DMS153 treated with DMSO at 0.1 percent for 48 hours (cell line): ENCODE measurements at regions not wholly inside any gene's neighbourhood (a gene's known extent, or its start where the extent isn't known, plus 50 kb on each side); places are given as distances from the start of the nearest gene placed in this dataset.

Experiments
- DNase-seq: peaks from one replicate; lab custom pipeline; 2025; ENCODE audit not compliant: unreplicated experiment; lab: John Stamatoyannopoulos, UW

- DNase-seq: no peak
Measured at GRCh38 chr6:81484251-81484650, 268.2 kb downstream of the TENT5A start.

- no peak for DNase-seq
Measured at GRCh38 chr6:81480139-81480538, 272.3 kb downstream of the TENT5A start.

DNA sequence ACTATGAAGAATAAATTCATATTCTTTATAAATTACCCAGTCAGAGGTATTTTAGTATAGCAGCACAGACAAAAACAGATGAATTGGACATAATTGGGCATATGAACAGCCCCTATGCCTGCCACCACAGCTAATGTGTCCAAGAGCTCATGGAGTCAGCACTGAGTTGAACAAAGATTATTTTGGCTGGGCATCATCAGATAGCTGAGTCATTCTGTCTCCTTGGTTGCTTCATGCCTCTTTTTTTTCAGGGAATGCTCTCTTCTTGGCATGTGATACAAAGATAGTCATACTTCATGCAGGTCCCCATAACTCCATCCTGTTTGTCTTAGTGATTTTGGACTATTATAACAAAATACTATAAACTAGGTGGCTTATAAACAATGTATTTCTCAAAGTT, 275.6 kb downstream of the TENT5A start:
- no peak for DNase-seq

GRCh38 chr6:81475646-81476045, 276.8 kb downstream of the TENT5A start:
- DNase-seq: no peak

GRCh38 chr6:81465859-81466258, 286.6 kb downstream of the TENT5A start:
- DNase-seq: peak; percentile 30

- no peak for DNase-seq
Measured at GRCh38 chr6:81456416-81456815, 296.1 kb downstream of the TENT5A start.

GRCh38 chr6:81455641-81456040, 296.8 kb downstream of the TENT5A start:
- no peak for DNase-seq

DNA sequence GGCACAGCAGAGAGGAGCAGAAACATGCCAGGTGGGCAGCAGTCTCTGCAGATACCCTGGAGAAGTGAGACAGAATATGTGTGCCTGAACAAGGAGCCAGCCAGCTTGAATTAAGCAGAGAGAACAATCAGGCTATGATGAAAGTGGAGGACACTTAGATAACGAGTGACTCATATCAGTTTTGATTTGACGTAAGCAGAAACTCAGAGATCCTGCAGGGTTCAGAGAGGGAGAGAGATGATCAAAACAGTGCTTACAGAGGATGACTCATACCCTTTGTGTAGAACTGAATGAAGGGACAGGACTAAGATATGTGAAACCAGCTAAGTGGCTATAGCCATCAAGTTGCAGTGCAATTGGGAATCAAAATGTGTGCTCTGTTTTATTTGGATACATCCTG, 300.7 kb downstream of the TENT5A start:
- peak; percentile 87 for DNase-seq

- no peak for DNase-seq
Measured at GRCh38 chr6:81450180-81450579, 302.3 kb downstream of the TENT5A start.

- DNase-seq: no peak
Measured at GRCh38 chr6:81446509-81446908, 306.0 kb downstream of the TENT5A start.

DNA sequence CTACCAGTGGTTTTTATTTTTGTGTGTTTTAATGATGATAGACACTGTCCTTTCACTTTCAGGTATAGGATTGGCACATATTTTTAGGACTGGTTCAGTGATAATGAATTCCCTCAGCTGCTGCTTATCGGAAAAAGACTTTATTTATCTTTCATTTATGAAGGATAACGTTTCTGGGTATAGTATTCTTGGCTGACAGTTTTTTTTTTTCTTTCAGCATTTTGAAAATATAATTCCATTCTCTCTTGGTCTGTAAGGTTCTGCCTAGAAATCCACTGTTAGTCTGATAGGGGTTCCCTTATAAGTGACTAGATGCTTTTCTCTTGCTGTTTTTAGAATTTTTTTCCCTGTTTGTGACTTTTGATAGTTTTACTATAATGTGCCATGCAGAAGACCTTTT, 313.1 kb downstream of the TENT5A start:
- no peak for DNase-seq

GRCh38 chr6:81436990-81437389, 315.5 kb downstream of the TENT5A start:
- no peak for DNase-seq

DNA sequence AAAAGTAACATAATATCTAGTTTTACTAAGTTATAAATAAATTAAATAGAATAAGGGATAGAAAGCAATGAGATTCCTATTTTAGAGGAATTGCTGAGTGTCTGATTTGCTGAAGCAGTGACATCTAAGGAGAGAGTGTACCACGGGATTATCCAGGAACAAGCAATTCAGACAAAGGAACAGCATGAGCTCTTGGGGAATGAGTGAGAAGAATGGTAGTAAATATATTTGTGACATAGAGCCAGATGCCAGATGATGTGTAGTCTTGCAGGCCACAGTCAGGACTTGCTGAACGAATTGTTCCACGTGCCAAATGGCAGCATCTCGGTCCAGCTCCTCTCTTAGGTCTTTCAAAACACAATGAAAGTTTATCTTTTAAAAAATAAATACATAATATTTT, 339.2 kb downstream of the TENT5A start:
- DNase-seq: no peak

- DNase-seq: no peak
Measured at GRCh38 chr6:81401970-81402690, 350.4 kb downstream of the TENT5A start.

GRCh38 chr6:81396916-81397315, 355.6 kb downstream of the TENT5A start:
- no peak for DNase-seq

DNA sequence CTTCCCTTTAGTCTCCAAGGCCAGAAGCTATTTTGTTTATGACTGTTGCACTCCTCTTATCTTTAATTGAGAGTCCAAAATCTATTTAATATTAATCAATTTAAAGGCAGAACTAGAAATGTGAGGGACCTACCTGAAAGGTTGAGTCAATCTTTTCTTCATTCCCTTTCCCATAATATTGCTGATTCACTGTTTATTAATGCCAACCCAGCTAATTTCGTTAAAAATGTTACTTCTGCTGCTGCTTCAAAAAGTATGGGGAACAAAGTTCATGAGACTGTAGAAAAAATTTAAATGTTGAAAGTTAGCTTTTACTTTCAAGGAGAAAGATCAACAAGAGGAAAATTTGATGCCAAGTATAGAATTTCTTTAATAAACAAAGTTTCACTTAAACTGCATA, 365.3 kb downstream of the TENT5A start:
- DNase-seq: no peak

- no peak for DNase-seq
Measured at GRCh38 chr6:81384921-81385320, 367.6 kb downstream of the TENT5A start.

- DNase-seq: no peak
Measured at GRCh38 chr6:81383472-81383871, 369.0 kb downstream of the TENT5A start.

GRCh38 chr6:81382852-81383251, 369.6 kb downstream of the TENT5A start:
- no peak for DNase-seq

DNA sequence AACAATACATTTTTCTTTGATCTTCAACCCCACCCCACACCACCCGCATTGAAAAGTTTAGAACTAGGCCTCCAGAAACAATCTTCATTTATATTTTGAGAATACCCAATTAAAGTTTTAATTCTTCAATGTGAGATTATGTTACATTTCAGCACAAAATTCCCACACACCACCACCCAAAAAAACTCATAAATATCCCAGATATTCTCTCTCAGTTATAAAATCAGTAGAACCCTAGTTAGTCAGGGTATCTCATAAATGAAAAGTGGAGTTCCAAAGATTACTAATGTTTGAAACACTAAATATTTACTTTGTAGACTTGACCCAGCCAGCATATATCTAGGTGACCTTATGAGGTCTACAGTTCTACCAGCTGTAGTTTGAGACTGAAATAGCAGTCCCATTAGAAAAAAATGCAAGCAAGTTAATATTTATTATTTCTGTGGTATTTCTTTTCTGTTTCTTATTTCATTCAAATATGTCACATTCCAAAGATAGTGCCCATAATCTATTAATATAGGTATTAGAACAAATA, 371.0 kb downstream of the TENT5A start:
- no peak for DNase-seq

GRCh38 chr6:81380718-81381338, 371.7 kb downstream of the TENT5A start:
- no peak for DNase-seq

DNA sequence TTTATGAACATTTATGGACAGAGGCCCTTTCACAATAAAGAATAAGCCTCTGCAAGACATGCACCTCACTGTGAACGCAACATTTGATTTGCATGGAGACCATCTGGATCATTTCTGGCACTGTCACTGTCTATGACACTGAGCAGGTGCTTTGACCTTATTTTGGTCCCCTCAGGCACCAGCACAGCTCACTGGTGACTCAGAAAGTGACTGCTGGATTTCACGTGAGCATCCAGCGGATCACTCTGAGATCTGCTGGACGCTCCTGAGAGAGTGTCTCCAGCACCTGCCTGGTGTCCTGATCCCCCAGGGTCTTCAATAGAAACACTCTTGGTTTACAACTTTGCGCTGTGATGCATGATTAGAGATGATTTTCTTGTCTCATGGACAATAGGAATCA, 375.7 kb downstream of the TENT5A start:
- no peak for DNase-seq

GRCh38 chr6:81373414-81373813, 379.1 kb downstream of the TENT5A start:
- no peak for DNase-seq
